H4 (cell line): ENCODE measurements at regions not wholly inside any gene's neighbourhood (a gene's known extent, or its start where the extent isn't known, plus 50 kb on each side); places are given as distances from the start of the nearest gene placed in this dataset.

Experiments used
- DNase-seq: peaks from one replicate; pipeline ENCODE4 v3.0.0-alpha.2; 2015; ENCODE audit warnings: low spot score

- DNase-seq = no peak
Measured at GRCh38 chr10:90975096-90975495, 54.2 kb upstream of the ANKRD1 start.

GRCh38 chr10:90977162-90977854 is 56.4 kb upstream of the ANKRD1 start:
- no peak for DNase-seq

- DNase-seq = no peak
Measured at GRCh38 chr10:90977855-90978486, 57.1 kb upstream of the ANKRD1 start.

- DNase-seq = no peak
Measured at GRCh38 chr10:90982406-90983008, 61.6 kb upstream of the ANKRD1 start.

GRCh38 chr10:90983914-90984549 is 63.1 kb upstream of the ANKRD1 start:
- DNase-seq = no peak

- DNase-seq = no peak
Measured at GRCh38 chr10:90984898-90985297, 64.0 kb upstream of the ANKRD1 start.

GRCh38 chr10:90985321-90985933 is 64.5 kb upstream of the ANKRD1 start:
- no peak for DNase-seq

GRCh38 chr10:90986136-90986760 is 65.4 kb upstream of the ANKRD1 start:
- DNase-seq = no peak

GRCh38 chr10:90986870-90987269 is 66.0 kb upstream of the ANKRD1 start:
- no peak for DNase-seq

GRCh38 chr10:90987383-90987782 is 66.5 kb upstream of the ANKRD1 start:
- DNase-seq = no peak

- no peak for DNase-seq
Measured at GRCh38 chr10:90988024-90988423, 67.1 kb upstream of the ANKRD1 start.

GRCh38 chr10:90988802-90989201 is 67.9 kb upstream of the ANKRD1 start:
- DNase-seq = no peak

GRCh38 chr10:90989378-90989777 is 68.5 kb upstream of the ANKRD1 start:
- no peak for DNase-seq

- DNase-seq = no peak
Measured at GRCh38 chr10:90992462-90992861, 71.6 kb upstream of the ANKRD1 start.

GRCh38 chr10:90993340-90993739 is 72.5 kb upstream of the ANKRD1 start:
- DNase-seq = no peak

GRCh38 chr10:90997670-90998069 is 76.8 kb upstream of the ANKRD1 start:
- DNase-seq = no peak

- no peak for DNase-seq
Measured at GRCh38 chr10:90998733-90999511, 78.0 kb upstream of the ANKRD1 start.

GRCh38 chr10:90999512-91000172 is 78.8 kb upstream of the ANKRD1 start:
- DNase-seq = no peak

- DNase-seq = no peak
Measured at GRCh38 chr10:91000470-91000869, 79.6 kb upstream of the ANKRD1 start.

- no peak for DNase-seq
Measured at GRCh38 chr10:91000985-91001384, 80.1 kb upstream of the ANKRD1 start.

- no peak for DNase-seq
Measured at GRCh38 chr10:91002656-91003055, 81.8 kb upstream of the ANKRD1 start.
